ENCODE measurements at regions not wholly inside any gene's neighbourhood (a gene's known extent, or its start where the extent isn't known, plus 50 kb on each side); places are given as distances from the start of the nearest gene placed in this dataset.
"Not testable (repeated sequence)": the region's sequence is repeated elsewhere in the genome, so short reads cannot be mapped to it uniquely, and the experiment has no call there.

GRCh38 chr10:4437791-4438190 lies 388.2 kb upstream of the AKR1E2 start:
- DNase-seq (ENCODE audit: low spot score) = no peak

- DNase-seq (ENCODE audit: low spot score) = no peak
These were observed 388.9 kb upstream of the AKR1E2 start for GRCh38 chr10:4437061-4437460.

GRCh38 chr10:4436103-4436502 lies 389.9 kb upstream of the AKR1E2 start:
- DNase-seq (ENCODE audit: low spot score) = no peak

GRCh38 chr10:4434516-4435071 lies 391.4 kb upstream of the AKR1E2 start:
- no peak for DNase-seq (ENCODE audit: low spot score)

GRCh38 chr10:4434105-4434504 lies 391.9 kb upstream of the AKR1E2 start:
- no peak for DNase-seq (ENCODE audit: low spot score)

- DNase-seq (ENCODE audit: low spot score) = no peak
These were observed 394.7 kb upstream of the AKR1E2 start for GRCh38 chr10:4431114-4431863.

GRCh38 chr10:4429571-4429970 lies 396.4 kb upstream of the AKR1E2 start:
- no peak for DNase-seq (ENCODE audit: low spot score)

- no peak for DNase-seq (ENCODE audit: low spot score)
These were observed 398.5 kb upstream of the AKR1E2 start for GRCh38 chr10:4427532-4427931.

- DNase-seq (ENCODE audit: low spot score) = no peak
These were observed 399.1 kb upstream of the AKR1E2 start for GRCh38 chr10:4426866-4427265.

- DNase-seq (ENCODE audit: low spot score) = no peak
These were observed 416.7 kb upstream of the AKR1E2 start for GRCh38 chr10:4409319-4409718.

GRCh38 chr10:4407783-4408182 lies 418.2 kb upstream of the AKR1E2 start:
- DNase-seq (ENCODE audit: low spot score) = no peak

- DNase-seq (ENCODE audit: low spot score) = no peak
These were observed 420.2 kb upstream of the AKR1E2 start for GRCh38 chr10:4405828-4406227.

GRCh38 chr10:4403638-4404252 lies 422.3 kb upstream of the AKR1E2 start:
- no peak for DNase-seq (ENCODE audit: low spot score)

- not testable (repeated sequence) for DNase-seq (ENCODE audit: low spot score)
These were observed 424.9 kb upstream of the AKR1E2 start for GRCh38 chr10:4401080-4401479.

GRCh38 chr10:4399556-4399955 lies 426.5 kb upstream of the AKR1E2 start:
- DNase-seq (ENCODE audit: low spot score) = no peak

GRCh38 chr10:4398602-4399001 lies 427.4 kb upstream of the AKR1E2 start:
- no peak for DNase-seq (ENCODE audit: low spot score)

GRCh38 chr10:4397337-4397736 lies 428.7 kb upstream of the AKR1E2 start:
- DNase-seq (ENCODE audit: low spot score) = no peak

- no peak for DNase-seq (ENCODE audit: low spot score)
These were observed 429.4 kb upstream of the AKR1E2 start for GRCh38 chr10:4396401-4397283.

- DNase-seq (ENCODE audit: low spot score) = no peak
These were observed 430.3 kb upstream of the AKR1E2 start for GRCh38 chr10:4395731-4396130.

- DNase-seq (ENCODE audit: low spot score) = not testable (repeated sequence)
These were observed 431.6 kb upstream of the AKR1E2 start for GRCh38 chr10:4394455-4394854.

GRCh38 chr10:4391683-4392082 lies 434.3 kb upstream of the AKR1E2 start:
- DNase-seq (ENCODE audit: low spot score) = no peak

GRCh38 chr10:4390219-4390618 lies 435.8 kb upstream of the AKR1E2 start:
- DNase-seq (ENCODE audit: low spot score) = no peak

All from CD4-positive, alpha-beta T cell treated with Interleukin-6 at 100 ng/mL for 8 hours (primary cell).